HK-2 (cell line): ENCODE measurements at regions not wholly inside any gene's neighbourhood (a gene's known extent, or its start where the extent isn't known, plus 50 kb on each side); places are given as distances from the start of the nearest gene placed in this dataset.

Source experiments
- DNase-seq: peaks from one replicate; pipeline ENCODE4 v3.0.0-alpha.2; 2018; ENCODE audit not compliant: unreplicated experiment

- DNase-seq, result no peak
Observed at GRCh38 chr6:51396583-51396982, 577.9 kb downstream of the TFAP2B start.

GRCh38 chr6:51398064-51398705, 579.5 kb downstream of the TFAP2B start:
- no peak for DNase-seq

- DNase-seq, result no peak
Observed at GRCh38 chr6:51398793-51399192, 580.1 kb downstream of the TFAP2B start.

GRCh38 chr6:51410453-51410852, 591.8 kb downstream of the TFAP2B start:
- no peak for DNase-seq

- no peak for DNase-seq
Observed at GRCh38 chr6:51411496-51412125, 592.9 kb downstream of the TFAP2B start.

- no peak for DNase-seq
Observed at GRCh38 chr6:51414361-51414760, 595.7 kb downstream of the TFAP2B start.

- DNase-seq, result no peak
Observed at GRCh38 chr6:51415501-51415900, 596.8 kb downstream of the TFAP2B start.

GRCh38 chr6:51429017-51429712, 610.5 kb downstream of the TFAP2B start:
- DNase-seq, result no peak

GRCh38 chr6:51430589-51430988, 611.9 kb downstream of the TFAP2B start:
- DNase-seq, result no peak

GRCh38 chr6:51432481-51432880, 613.8 kb downstream of the TFAP2B start:
- no peak for DNase-seq

- no peak for DNase-seq
Observed at GRCh38 chr6:51450248-51450957, 631.7 kb downstream of the TFAP2B start.

- no peak for DNase-seq
Observed at GRCh38 chr6:51450958-51451357, 632.3 kb downstream of the TFAP2B start.

- no peak for DNase-seq
Observed at GRCh38 chr6:51456282-51456681, 631.1 kb downstream of the PKHD1 start.

- no peak for DNase-seq
Observed at GRCh38 chr6:51459958-51460357, 627.5 kb downstream of the PKHD1 start.

GRCh38 chr6:51462896-51463295, 624.5 kb downstream of the PKHD1 start:
- no peak for DNase-seq

GRCh38 chr6:51463321-51463720, 624.1 kb downstream of the PKHD1 start:
- DNase-seq, result no peak

GRCh38 chr6:51464956-51465355, 622.5 kb downstream of the PKHD1 start:
- no peak for DNase-seq

GRCh38 chr6:51466427-51466826, 621.0 kb downstream of the PKHD1 start:
- no peak for DNase-seq

- DNase-seq, result no peak
Observed at GRCh38 chr6:51467231-51467952, 620.0 kb downstream of the PKHD1 start.

- no peak for DNase-seq
Observed at GRCh38 chr6:51468704-51469103, 618.7 kb downstream of the PKHD1 start.

GRCh38 chr6:51472745-51473487, 614.5 kb downstream of the PKHD1 start:
- no peak for DNase-seq
